Heart left ventricle (tissue), 16 donors: ENCODE measurements at regions not wholly inside any gene's neighbourhood (a gene's known extent, or its start where the extent isn't known, plus 50 kb on each side); places are given as distances from the start of the nearest gene placed in this dataset.

ENCODE experiments used
- ATAC-seq, 4 donors: fragments of 200-7000 bp; cut with Tn5 transposase; one replicate each; pipeline ENCODE4 v1.9.1; 2020 to 2022; ENCODE audit warnings: moderate library complexity in 4 of 4, mild to moderate bottlenecking in 3 of 4, moderate number of reproducible peaks in 1 of 4
- DNase-seq, 5 donors: peaks; one replicate each; pipeline ENCODE4 v3.0.0-alpha.2; 2020
- H3K27ac ChIP-seq, 12 donors: fragments of 200-600 bp; sonication (generic) in 4 of 12; one replicate each; pipeline versions ENCODE4 v1.5.0 to v1.8.0; 2016 to 2022; ENCODE audit warnings: mild to moderate bottlenecking in 2 of 12
- H3K27me3 ChIP-seq, 9 donors: fragments of 200-600 bp; sonication (generic) in 2 of 9; one replicate each; pipeline versions ENCODE4 v1.5.1 to v1.8.0; 2016 to 2022; ENCODE audit warnings: mild to moderate bottlenecking in 3 of 9
- H3K36me3 ChIP-seq, 9 donors: fragments of 200-600 bp; sonication (generic) in 2 of 9; one replicate each; pipeline versions ENCODE4 v1.5.0 to v1.8.0; 2018 to 2022; ENCODE audit warnings: mild to moderate bottlenecking in 2 of 9
- H3K4me1 ChIP-seq, 12 donors: fragments of 200-600 bp; sonication (generic) in 4 of 12; one replicate each; pipeline versions ENCODE4 v1.5.0 to v1.8.0; 2016 to 2022; ENCODE audit warnings: mild to moderate bottlenecking in 3 of 12
- H3K4me3 ChIP-seq, 12 donors: fragments of 200-600 bp; sonication (generic) in 4 of 12; one replicate each; pipeline versions ENCODE4 v1.5.0 to v1.8.0; 2017 to 2022; ENCODE audit warnings: mild to moderate bottlenecking in 9 of 12, moderate library complexity in 4 of 12
- H3K9me3 ChIP-seq, 12 donors: fragments of 200-600 bp; sonication (generic) in 4 of 12; one replicate each; pipeline versions ENCODE4 v1.5.0 to v1.8.0; 2016 to 2022; ENCODE audit warnings: mild to moderate bottlenecking in 1 of 12
- CTCF ChIP-seq, 12 donors: fragments of 200-600 bp; sonication (generic) in 4 of 12; IDR thresholded peaks; one replicate each; pipeline versions ENCODE4 v1.5.0 to v1.8.0; 2018 to 2022; ENCODE audit warnings: antibody characterized with exemption in 12 of 12, mild to moderate bottlenecking in 5 of 12
- POLR2A ChIP-seq, 2 donors: fragments of 450-650 bp; IDR thresholded peaks; one replicate each; pipeline ENCODE4 v1.6.1; 2017; ENCODE audit warnings: antibody characterized with exemption in 2 of 2, mild to moderate bottlenecking in 2 of 2, moderate library complexity in 2 of 2
- WGBS, 4 donors: extraction: QIAGEN DNeasy Blood & Tissue Kit in 2 of 4; methylation state at CpG; one replicate each; pipeline versions ENCODE4 v1.1.5 to v1.1.7; 2013 to 2018; 5-methylcytosine and 5-hydroxymethylcytosine counted together
- intact Hi-C, 10 donors: fragments of 100-400 bp; cut with DNase I; formaldehyde crosslinking; loops; one replicate each; pipeline versions ENCODE4 v1.11.1 to v1.14.2; 2022
- donor health status: ischemic (EF 13 %, LVEDD 7.1; RV severe dilation, severe dysfunction).
- donor health status: healthy with polysubstance abuse.
- donor health status: DM: no; HTN: yes; CAD: no.
- donor health status: DM: no; HTN: no; CAD: no.
- donor health status: ischemic (EF 25% LVEDD 6.9; RV normal size, moderate dysfunction).
- donor health status: ischemic (EF 25% LVEDD 5.7; RV mildly dilated, moderate dysfunction).
- donor health status: healthy.
- donor health status: DM: yes; HTN: yes; CAD: no.
- donor health status: ischemic (EF 35%, LVEDD 5.7; RV mildly dilated, moderate dysfunction).
- donor health status: nonischemic (EF 11% LVEDD 7.7; RV severe dilation, severe dysfunction).
- donor health status: DM: yes; HTN: yes; CAD: no.
- donor health status: PGD.
- donor health status: ischemic (EF 29% LVEDD 5.4; RV normal size, mild dysfunction).
- donor health status: nonischemic (EF 23%, LVEDD 6.1; RV moderate dilation, normal function).

- Histone ChIP-seq H3K36me3 (no peaks in the 10 kb centered on the region), H3K4me3 (no peak overlapping the region), H3K27ac (no peak overlapping the region), H3K27me3 (no peaks in the 10 kb centered on the region), H3K9me3 (peaks cover 0 to 23% (median 0%) of the 10 kb centered on the region in 12 donors), H3K4me1 (no peaks in the 10 kb centered on the region)
- no peak for DNase-seq
- no peak for ATAC-seq
- TF ChIP-seq CTCF (IDR thresholded peaks at IDR 0.05) = no peak
- TF ChIP-seq POLR2A (IDR thresholded peaks at IDR 0.05) = no peak
- intact Hi-C loops = no loop called here
These were observed 890.6 kb upstream of the CNTN5 start for GRCh38 chr11:98130117-98130625.

GRCh38 chr11:98136357-98136756 lies 884.4 kb upstream of the CNTN5 start:
- Histone ChIP-seq H3K27me3 (no peaks in the 10 kb centered on the region), H3K4me3 (no peak overlapping the region), H3K4me1 (no peaks in the 10 kb centered on the region), H3K36me3 (no peaks in the 10 kb centered on the region), H3K27ac (no peak overlapping the region), H3K9me3 (peaks cover 0 to 10% (median 0%) of the 10 kb centered on the region in 12 donors)
- TF ChIP-seq POLR2A (IDR thresholded peaks at IDR 0.05) (no peak), CTCF (IDR thresholded peaks at IDR 0.05) (no peak)
- intact Hi-C loops = no loop called here
- DNase-seq (no peak), ATAC-seq (no peak)
- 51 to 80% (median 66%) methylated on average over 1 of the region's 1 CpG for WGBS, 4 donors

- no peak for ATAC-seq
- no peaks in the 10 kb centered on the region for H3K36me3 ChIP-seq
- no peak for TF ChIP-seq POLR2A (IDR thresholded peaks at IDR 0.05)
- TF ChIP-seq CTCF (IDR thresholded peaks at IDR 0.05) = no peak
- H3K27me3 ChIP-seq = no peaks in the 10 kb centered on the region
- H3K9me3 ChIP-seq = peaks cover 0 to 10% (median 0%) of the 10 kb centered on the region in 12 donors
- H3K27ac ChIP-seq = no peak overlapping the region
- no peaks in the 10 kb centered on the region for H3K4me1 ChIP-seq
- DNase-seq = no peak
- no peak overlapping the region for H3K4me3 ChIP-seq
- WGBS, 4 donors = 72 to 79% (median 78%) methylated on average over 3 of the region's 3 CpGs
- intact Hi-C loops = no loop called here
These were observed 883.3 kb upstream of the CNTN5 start for GRCh38 chr11:98137437-98137836.

DNA sequence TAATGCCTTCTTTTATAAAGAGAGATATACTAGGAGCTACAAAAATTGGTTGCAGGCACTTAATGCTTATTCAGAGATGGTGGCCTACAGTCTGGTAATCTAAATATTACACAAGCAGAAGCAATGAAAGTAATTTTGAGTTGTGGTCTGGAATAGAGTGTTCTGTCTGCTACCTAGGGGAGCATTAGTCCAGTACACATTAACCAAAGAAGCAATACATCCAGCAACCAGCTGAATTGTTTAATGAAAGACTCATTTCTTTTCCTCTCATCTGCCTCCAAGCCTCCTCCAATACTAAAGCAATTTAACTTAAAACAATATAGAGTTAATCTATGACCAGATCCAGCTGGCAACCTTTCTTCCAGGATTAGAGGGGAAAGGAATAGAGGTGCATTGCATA lies 877.1 kb upstream of the CNTN5 start:
- intact Hi-C loops = no loop called here
- TF ChIP-seq POLR2A (IDR thresholded peaks at IDR 0.05) = no peak

GRCh38 chr11:98153752-98154151 lies 867.0 kb upstream of the CNTN5 start:
- DNase-seq (no peak), ATAC-seq (no peak)
- Histone ChIP-seq H3K27ac (no peak overlapping the region), H3K36me3 (no peaks in the 10 kb centered on the region), H3K27me3 (no peaks in the 10 kb centered on the region), H3K4me1 (no peaks in the 10 kb centered on the region), H3K9me3 (peaks cover 0 to 10% (median 0%) of the 10 kb centered on the region in 12 donors), H3K4me3 (no peak overlapping the region)
- intact Hi-C loops = no loop called here
- TF ChIP-seq POLR2A (IDR thresholded peaks at IDR 0.05) (no peak), CTCF (IDR thresholded peaks at IDR 0.05) (no peak)
- WGBS, 4 donors = 77 to 87% (median 83%) methylated on average over 2 of the region's 2 CpGs

More for the DNA sequence above, 877.1 kb upstream of the CNTN5 start:
- ATAC-seq (no peak), DNase-seq (no peak)
- Histone ChIP-seq H3K27ac (no peak overlapping the region), H3K4me3 (no peak overlapping the region), H3K4me1 (no peaks in the 10 kb centered on the region), H3K36me3 (no peaks in the 10 kb centered on the region), H3K9me3 (peaks cover 0 to 13% (median 0%) of the 10 kb centered on the region in 12 donors), H3K27me3 (no peaks in the 10 kb centered on the region)
